ENCODE measurements at regions not wholly inside any gene's neighbourhood (a gene's known extent, or its start where the extent isn't known, plus 50 kb on each side); places are given as distances from the start of the nearest gene placed in this dataset.
A peak's percentile ranks its signal among the peaks of the same experiment; 100 is the strongest.

- no peak for DNase-seq
Observed at GRCh38 chr20:21575981-21576740, 62.3 kb upstream of the NKX2-2 start.

GRCh38 chr20:21575167-21575566 is 61.3 kb upstream of the NKX2-2 start:
- no peak for DNase-seq

DNA sequence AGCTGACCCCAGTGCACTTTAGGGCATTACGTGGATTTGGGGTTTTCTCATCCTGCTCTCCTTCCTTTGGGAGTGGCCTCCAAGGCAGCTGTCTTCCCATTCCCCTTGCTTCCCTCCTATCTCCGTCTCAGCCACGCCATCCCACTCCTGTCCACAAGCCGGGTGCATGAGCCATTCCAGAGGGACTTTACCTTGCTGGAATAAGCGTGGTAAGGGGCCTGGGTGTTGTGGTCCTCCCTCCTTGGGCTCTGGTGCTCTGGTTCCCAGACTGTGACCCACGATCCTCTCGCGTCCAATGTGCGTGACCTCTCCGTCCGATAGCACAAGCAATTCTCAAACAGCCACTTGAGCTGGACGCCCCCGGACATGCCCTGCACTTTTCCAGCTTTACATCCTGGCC is 60.6 kb upstream of the NKX2-2 start:
- DNase-seq: no peak

- no peak for DNase-seq
Observed at GRCh38 chr20:21573259-21573658, 59.4 kb upstream of the NKX2-2 start.

- DNase-seq: peak; percentile 29
Observed at GRCh38 chr20:21571841-21572690, 58.2 kb upstream of the NKX2-2 start.

DNA sequence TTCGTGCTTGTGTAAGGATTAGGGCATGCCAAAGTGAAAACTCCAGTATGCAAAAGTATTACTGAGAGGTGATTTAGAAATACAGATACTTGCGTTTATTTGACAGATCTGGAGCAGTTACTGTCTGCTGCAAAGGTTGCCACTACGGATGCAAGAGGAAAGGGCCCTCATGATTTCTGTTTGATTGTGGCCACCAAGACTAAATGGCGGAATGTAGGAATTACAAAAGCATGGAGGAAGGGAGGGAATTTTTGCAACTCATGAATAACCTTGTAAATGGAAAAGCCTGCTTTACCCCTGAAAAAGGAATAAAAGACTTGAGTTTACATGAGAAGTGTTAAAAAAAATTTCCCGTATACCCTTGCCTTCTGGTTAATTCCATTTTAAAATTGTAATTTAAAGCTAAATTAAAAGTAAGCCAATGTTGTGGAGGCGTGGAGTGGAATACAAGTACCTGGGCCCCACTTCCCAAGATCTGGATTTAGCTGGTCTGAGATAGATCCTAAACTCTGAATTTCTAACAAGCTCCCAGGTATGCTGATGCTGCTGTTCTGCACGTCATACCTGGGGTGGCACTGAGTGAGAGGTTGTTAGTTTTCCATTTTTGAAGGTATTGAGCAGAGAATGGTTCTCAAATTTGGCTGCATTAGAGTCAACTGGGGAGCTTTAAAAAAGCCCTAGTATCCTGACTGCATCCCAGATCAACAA is 56.6 kb upstream of the NKX2-2 start:
- no peak for DNase-seq

DNA sequence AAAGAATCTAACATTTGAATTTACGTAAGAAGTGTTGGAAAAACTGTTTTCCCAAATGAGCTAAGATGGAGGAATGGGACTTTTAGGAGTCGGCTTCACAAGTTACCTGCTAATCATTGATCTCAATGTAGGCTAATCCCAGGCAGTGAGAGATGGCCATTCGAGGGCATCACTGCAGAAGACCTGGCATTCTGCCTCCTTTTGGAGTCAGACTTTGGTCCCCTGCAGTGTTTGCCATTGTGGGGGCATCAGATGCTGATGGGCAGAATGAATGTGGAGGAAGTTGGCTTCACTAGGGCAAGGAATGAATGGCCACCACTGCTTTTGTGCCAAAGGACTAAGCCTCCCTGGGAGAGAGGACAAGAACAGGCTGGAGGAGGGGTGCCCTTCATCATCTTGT is 55.7 kb upstream of the NKX2-2 start:
- DNase-seq: no peak

DNA sequence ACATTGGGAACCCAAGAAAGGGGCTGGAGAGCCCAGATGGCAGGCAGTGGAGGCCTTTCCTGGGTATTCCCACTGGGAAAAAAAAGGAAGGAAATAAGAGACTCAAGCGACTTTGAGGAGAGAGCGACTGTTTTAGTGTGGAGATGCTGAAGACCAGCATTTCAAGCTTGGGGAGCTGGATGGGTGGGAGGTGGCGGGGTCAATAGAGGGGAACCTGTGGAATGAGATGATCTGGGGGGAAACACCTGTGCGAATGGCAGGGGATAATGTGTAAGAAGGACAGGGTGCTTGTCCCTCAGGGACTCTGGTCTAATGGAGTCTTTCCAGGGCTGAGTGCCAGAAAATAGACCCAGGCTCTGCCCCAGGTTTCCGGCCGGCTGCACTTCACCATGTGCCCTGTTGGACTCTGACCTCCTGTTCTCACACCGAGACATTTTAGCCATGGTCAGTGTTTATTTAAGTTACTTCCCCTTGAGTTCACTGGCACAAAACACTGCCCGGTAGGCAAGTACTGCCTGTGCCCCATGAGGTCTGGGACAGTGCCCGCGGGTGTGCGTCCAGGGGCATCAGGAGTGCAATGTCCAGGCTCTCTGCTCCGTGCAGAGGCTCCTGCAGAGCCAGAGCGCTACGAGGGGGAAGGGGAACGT is 50.4 kb upstream of the NKX2-2 start:
- no peak for DNase-seq

Measured in activated CD4-positive, alpha-beta T cell treated with anti-CD3 and anti-CD28 coated beads, Interleukin-2, Interleukin-6, amounts not matched to agents 100 ng/mL and 50 ng/mL, durations not matched to agents 16 hours and 8 hours (primary cell).